ENCODE measurements at regions not wholly inside any gene's neighbourhood (a gene's known extent, or its start where the extent isn't known, plus 50 kb on each side); places are given as distances from the start of the nearest gene placed in this dataset.

DNA sequence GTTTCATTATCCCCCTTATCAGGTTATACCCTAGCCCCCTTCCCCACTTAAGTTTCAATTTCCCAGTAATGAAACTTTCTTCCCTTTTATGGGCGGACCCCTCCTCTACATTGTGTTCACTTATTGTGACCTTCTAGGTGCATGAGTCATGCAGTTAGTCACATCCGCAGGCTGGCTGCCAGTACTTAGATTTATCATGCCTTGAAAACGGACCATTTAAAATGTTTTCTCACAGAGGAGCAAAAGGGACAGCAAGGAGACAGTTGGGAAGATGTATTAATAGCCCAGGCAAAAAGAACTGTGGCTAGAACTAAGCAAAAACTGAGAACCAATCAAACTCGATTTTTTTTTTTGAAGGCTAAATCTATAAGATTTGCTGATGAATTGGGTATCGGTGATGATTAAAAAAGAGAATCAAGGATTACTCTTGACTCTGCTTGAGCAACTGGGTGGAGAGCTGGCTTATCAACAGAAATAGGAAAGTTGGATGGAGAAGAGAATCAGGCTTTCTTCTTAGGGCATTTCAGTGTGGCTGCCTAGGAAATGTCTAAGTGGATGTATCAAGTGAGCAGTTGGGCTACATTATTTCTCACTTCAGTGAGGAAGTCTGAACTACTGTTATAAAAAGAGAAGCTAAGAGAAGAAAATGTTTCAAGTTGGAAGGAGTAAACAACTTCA is 615.0 kb downstream of the HINT1 start:
- no peak overlapping the region for H3K9ac ChIP-seq (ENCODE audit: low read depth, low read length)
- peaks cover 17% of the 10 kb centered on the region for H3K9me3 ChIP-seq (ENCODE audit: insufficient read depth, low read depth, low read length)
- H3K27me3 ChIP-seq (ENCODE audit: insufficient read depth, low read length): no peaks in the 10 kb centered on the region
- no peaks in the 10 kb centered on the region for H3K36me3 ChIP-seq (ENCODE audit: insufficient read depth, low read depth, low read length)
- no peaks in the 10 kb centered on the region for H3K4me1 ChIP-seq (ENCODE audit: insufficient read depth, low read length)
- H3K4me3 ChIP-seq (ENCODE audit: low read length): no peak overlapping the region
- no peak overlapping the region for H3K27ac ChIP-seq (ENCODE audit: low read length)

DNA sequence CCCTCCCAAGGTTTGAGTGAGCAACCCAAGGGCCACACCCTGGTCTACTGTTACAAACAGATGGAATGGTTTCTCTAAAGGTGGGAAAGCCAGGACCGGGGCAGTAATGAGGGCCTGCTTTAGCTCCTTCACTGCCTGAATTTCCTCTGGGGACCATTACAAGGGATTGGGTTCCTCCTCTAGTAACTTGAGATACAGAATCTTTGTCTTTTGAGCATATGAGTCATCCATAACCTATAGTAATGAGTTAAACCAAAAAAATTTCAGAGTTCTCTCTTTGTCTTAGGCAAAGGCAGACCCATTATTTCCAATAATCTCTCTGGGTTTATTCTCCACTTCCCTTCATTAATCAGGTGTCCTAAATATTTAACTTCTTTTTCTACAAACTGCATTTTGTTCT is 618.8 kb downstream of the HINT1 start:
- Histone ChIP-seq H3K27ac (ENCODE audit: low read length) (no peak overlapping the region), H3K36me3 (ENCODE audit: insufficient read depth, low read depth, low read length) (no peaks in the 10 kb centered on the region), H3K4me3 (ENCODE audit: low read length) (no peak overlapping the region), H3K27me3 (ENCODE audit: insufficient read depth, low read length) (no peaks in the 10 kb centered on the region), H3K4me1 (ENCODE audit: insufficient read depth, low read length) (no peaks in the 10 kb centered on the region), H3K9ac (ENCODE audit: low read depth, low read length) (no peak overlapping the region), H3K9me3 (ENCODE audit: insufficient read depth, low read depth, low read length) (peaks cover 31% of the 10 kb centered on the region)

DNA sequence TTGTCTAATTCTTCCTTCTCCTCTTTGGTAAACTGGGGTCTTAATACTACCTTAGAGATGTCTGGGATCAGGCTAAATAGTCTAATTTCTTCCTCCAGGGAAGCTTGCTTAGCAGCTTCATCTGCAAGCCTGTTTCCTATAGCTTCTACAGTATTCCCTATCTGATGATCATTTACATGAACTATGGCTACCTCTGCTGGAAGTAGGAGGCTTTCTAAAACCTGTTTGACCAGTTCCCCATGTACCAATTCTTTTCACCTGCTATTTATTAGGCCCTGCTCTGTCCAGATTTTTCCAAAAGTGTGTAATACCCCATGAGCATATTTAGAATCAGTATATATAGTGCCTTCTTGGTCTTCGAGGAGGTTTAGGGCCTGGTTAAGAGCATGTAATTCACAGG is 619.8 kb downstream of the HINT1 start:
- Histone ChIP-seq H3K27ac (ENCODE audit: low read length) (no peak overlapping the region), H3K36me3 (ENCODE audit: insufficient read depth, low read depth, low read length) (no peaks in the 10 kb centered on the region), H3K27me3 (ENCODE audit: insufficient read depth, low read length) (no peaks in the 10 kb centered on the region), H3K4me1 (ENCODE audit: insufficient read depth, low read length) (no peaks in the 10 kb centered on the region), H3K4me3 (ENCODE audit: low read length) (no peak overlapping the region), H3K9me3 (ENCODE audit: insufficient read depth, low read depth, low read length) (peaks cover 31% of the 10 kb centered on the region), H3K9ac (ENCODE audit: low read depth, low read length) (no peak overlapping the region)

DNA sequence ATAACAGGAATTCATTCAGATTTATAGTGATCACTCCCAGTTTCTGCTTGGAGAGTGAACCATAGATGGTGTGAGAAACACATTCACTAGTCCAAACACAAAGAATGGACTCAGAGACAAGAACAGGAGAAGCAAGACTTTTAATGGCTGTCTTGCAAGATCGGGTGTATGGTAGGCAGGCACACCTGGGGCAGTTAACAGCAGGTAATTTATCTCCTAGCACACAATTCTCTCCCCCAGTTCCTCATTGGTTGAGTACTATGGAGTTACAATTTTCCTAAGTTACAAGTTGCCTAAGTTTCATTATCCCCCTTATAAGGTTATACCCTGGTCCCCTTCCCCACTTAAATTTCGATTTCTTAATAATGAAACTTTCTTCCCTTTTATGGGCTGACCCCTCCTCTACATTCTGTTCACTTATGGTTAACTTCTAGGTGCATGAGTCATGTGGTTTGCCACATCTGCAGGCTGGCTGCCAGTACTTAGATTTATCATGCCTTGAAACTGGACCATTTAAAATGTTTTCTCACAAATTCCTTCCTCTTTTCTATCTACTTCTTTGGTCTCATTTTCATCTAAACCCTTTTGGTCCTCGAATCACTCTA is 623.3 kb downstream of the HINT1 start:
- H3K27me3 ChIP-seq (ENCODE audit: insufficient read depth, low read length): no peaks in the 10 kb centered on the region
- H3K9me3 ChIP-seq (ENCODE audit: insufficient read depth, low read depth, low read length): peaks cover 31% of the 10 kb centered on the region
- H3K4me3 ChIP-seq (ENCODE audit: low read length): no peak overlapping the region
- no peak overlapping the region for H3K9ac ChIP-seq (ENCODE audit: low read depth, low read length)
- H3K27ac ChIP-seq (ENCODE audit: low read length): no peak overlapping the region
- H3K36me3 ChIP-seq (ENCODE audit: insufficient read depth, low read depth, low read length): no peaks in the 10 kb centered on the region
- no peaks in the 10 kb centered on the region for H3K4me1 ChIP-seq (ENCODE audit: insufficient read depth, low read length)

DNA sequence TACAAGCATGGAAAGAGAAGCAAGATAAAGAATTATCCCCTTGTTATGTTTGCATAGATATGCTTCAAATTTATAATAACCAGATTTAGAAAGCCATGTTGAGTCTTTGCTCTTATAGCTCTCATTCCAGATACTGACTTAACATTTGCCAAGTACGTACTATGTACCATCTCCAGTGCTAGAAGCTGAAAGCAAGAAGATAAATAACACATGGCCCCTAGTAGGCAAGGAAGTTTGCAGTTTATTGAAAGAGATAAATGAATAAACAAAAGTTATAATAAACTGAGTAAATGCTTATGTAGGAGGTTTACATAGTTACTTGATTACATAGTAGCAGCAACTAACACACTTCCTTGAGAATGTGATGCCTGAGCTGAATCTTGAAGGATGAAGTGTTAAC is 628.4 kb downstream of the HINT1 start:
- Histone ChIP-seq H3K27me3 (ENCODE audit: insufficient read depth, low read length) (no peaks in the 10 kb centered on the region), H3K4me1 (ENCODE audit: insufficient read depth, low read length) (no peaks in the 10 kb centered on the region), H3K9ac (ENCODE audit: low read depth, low read length) (no peak overlapping the region), H3K36me3 (ENCODE audit: insufficient read depth, low read depth, low read length) (no peaks in the 10 kb centered on the region), H3K4me3 (ENCODE audit: low read length) (no peak overlapping the region), H3K27ac (ENCODE audit: low read length) (no peak overlapping the region), H3K9me3 (ENCODE audit: insufficient read depth, low read depth, low read length) (no peaks in the 10 kb centered on the region)

DNA sequence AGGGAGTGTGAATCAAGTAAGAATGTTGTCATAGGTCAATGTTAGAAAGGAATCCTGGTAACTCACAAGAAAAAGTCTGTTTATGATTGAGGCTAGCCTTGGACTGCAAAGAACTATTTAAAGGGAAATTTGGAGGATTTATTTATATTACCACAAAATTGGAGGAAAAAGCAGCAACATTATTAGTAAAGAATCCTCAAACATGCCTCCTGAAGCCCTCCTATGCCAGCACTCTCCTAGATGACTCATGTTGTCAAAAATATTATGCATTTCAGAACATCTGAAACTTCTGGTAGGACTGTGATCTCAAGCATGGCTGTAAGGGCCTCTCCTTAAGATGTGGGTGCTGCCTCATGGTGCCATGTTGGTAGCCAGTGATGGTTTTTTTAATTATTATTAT is 628.5 kb downstream of the CHSY3 start:
- Histone ChIP-seq H3K9ac (ENCODE audit: low read depth, low read length) (no peak overlapping the region), H3K27me3 (ENCODE audit: insufficient read depth, low read length) (no peaks in the 10 kb centered on the region), H3K4me3 (ENCODE audit: low read length) (no peak overlapping the region), H3K4me1 (ENCODE audit: insufficient read depth, low read length) (no peaks in the 10 kb centered on the region), H3K36me3 (ENCODE audit: insufficient read depth, low read depth, low read length) (no peaks in the 10 kb centered on the region), H3K9me3 (ENCODE audit: insufficient read depth, low read depth, low read length) (no peaks in the 10 kb centered on the region), H3K27ac (ENCODE audit: low read length) (no peak overlapping the region)

DNA sequence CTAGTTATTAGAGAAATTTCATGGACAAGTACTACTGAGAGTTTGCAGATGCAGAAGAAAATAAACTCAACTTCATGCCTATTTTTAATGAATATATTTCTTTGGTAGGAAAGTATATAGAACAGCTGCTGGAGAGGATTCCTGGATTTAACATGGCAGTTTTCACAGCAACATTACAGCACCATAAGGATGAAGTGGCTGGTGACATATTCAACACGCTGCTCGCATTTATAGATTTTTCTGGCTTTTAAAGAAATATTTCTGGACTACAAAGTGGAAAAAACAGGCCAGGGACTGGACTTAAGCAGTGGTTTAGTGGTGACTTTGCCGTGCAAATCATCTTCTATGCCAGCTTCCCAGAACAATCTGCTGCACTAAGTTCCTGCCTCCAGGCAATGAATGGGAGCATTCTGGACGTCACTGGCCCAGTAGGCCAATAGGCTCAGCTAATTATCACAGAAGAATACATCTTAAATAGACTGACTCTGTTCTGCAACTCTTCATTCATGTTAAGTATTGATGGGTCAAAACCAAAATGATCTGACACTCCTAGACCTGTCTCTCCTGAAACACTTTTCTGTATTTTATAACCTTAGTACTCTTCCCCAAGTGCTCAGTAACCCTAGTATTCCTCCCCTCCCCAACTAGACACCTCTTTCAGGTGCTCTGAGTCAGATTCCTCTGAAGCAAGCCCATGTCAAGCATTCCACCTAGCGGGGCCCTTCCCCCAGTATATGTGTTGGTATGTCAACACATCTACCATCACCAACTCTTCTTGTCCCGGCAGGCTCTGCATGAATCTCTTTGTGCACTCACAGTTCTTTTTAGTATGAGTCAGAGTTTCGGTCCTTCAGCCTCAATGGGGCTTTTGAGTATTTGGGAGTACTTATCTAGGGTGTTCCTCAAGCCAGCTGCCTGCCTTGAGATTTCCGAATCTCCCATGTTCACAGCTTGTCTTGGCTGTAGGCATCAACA is 625.5 kb downstream of the CHSY3 start:
- H3K36me3 ChIP-seq (ENCODE audit: insufficient read depth, low read depth, low read length): no peaks in the 10 kb centered on the region
- H3K9ac ChIP-seq (ENCODE audit: low read depth, low read length): no peak overlapping the region
- H3K4me1 ChIP-seq (ENCODE audit: insufficient read depth, low read length): no peaks in the 10 kb centered on the region

DNA sequence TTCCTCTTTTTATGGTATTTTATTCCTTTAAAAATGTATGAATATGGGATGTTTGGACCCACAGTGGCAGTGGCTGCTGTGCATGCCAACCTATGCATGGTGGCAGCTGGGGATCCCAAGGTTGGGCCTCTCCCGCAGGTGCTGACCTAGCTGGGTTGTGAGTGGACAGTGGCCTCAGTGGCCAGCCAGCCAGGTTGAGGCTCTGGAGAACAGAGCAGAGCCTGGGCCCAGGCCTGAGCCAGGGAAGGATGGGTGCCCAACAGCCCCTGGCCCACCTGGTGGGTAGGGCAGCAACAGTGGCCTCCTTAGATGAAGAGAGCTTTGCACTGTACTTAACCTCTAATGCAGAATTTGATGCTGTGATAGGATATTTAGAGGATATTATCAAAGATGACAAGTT is 624.8 kb downstream of the CHSY3 start:
- Histone ChIP-seq H3K36me3 (ENCODE audit: insufficient read depth, low read depth, low read length) (no peaks in the 10 kb centered on the region), H3K9me3 (ENCODE audit: insufficient read depth, low read depth, low read length) (no peaks in the 10 kb centered on the region), H3K4me1 (ENCODE audit: insufficient read depth, low read length) (no peaks in the 10 kb centered on the region), H3K4me3 (ENCODE audit: low read length) (no peak overlapping the region), H3K27ac (ENCODE audit: low read length) (no peak overlapping the region), H3K9ac (ENCODE audit: low read depth, low read length) (no peak overlapping the region), H3K27me3 (ENCODE audit: insufficient read depth, low read length) (no peaks in the 10 kb centered on the region)

More for the DNA sequence above, 625.5 kb downstream of the CHSY3 start:
- Histone ChIP-seq H3K27ac (ENCODE audit: low read length) (no peak overlapping the region), H3K27me3 (ENCODE audit: insufficient read depth, low read length) (no peaks in the 10 kb centered on the region), H3K9me3 (ENCODE audit: insufficient read depth, low read depth, low read length) (no peaks in the 10 kb centered on the region), H3K4me3 (ENCODE audit: low read length) (no peak overlapping the region)

DNA sequence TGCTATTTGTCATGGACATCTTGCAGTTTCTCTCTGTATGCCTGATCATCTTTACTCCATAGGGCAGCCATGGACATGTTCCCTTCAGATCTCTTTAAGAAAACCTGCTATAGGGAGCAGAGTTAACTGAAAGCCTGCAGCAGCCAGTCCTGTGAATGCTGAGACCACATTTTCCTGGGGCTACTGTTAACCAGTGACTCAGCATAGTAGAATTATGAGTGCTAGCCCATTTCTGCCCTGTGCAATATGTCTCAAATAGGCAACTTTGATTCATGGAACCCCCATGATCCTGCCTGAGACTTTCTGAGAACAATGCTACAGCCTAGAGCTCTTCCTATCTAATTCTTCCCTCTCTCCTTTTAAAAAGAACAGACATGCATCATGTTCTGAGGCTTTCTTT is 624.2 kb downstream of the CHSY3 start:
- Histone ChIP-seq H3K27ac (ENCODE audit: low read length) (no peak overlapping the region), H3K27me3 (ENCODE audit: insufficient read depth, low read length) (no peaks in the 10 kb centered on the region), H3K4me3 (ENCODE audit: low read length) (no peak overlapping the region), H3K36me3 (ENCODE audit: insufficient read depth, low read depth, low read length) (no peaks in the 10 kb centered on the region), H3K9me3 (ENCODE audit: insufficient read depth, low read depth, low read length) (no peaks in the 10 kb centered on the region), H3K4me1 (ENCODE audit: insufficient read depth, low read length) (no peaks in the 10 kb centered on the region), H3K9ac (ENCODE audit: low read depth, low read length) (no peak overlapping the region)

DNA sequence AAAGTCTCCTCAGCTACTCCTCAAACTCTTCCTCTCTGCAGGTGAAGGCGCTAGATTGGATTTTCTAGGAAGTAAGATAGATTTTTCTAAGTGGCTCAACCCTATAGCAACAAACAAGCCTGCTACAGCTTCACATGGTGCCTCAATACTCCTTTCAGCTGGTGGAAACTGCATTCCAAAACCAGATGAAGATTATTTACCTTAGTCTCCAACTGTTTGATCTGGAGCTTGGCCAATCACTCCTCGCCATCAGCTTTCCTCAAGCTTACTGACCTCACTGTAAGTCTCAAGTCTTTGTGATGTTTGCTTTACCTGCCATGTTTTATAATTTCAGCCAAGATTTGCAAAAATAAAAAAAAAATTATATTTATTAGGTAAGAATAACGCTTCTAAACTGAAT is 622.4 kb downstream of the CHSY3 start:
- Histone ChIP-seq H3K9ac (ENCODE audit: low read depth, low read length) (no peak overlapping the region), H3K4me1 (ENCODE audit: insufficient read depth, low read length) (0 out of 2 replicates have a peak, but pooled peaks cover 2% of the 10 kb centered on the region)

DNA sequence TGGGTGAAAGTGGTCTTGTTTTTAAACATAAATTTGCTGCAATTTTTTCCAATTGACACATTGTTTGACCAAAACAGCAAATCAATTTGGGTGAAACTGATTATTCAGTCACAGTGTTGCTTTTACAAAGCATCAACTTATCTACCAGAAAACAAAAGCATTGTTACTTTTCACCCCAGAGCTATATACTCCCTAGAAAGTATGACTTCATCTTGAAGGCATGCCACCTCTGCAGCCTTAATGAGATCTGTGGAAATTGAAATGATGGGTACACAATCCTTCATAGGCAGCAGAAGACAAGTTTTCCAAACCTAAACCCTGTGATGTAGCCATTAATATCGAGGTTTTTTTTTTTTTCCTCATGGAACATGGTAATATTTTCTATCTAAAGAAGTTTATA is 615.9 kb downstream of the CHSY3 start:
- H3K9me3 ChIP-seq (ENCODE audit: insufficient read depth, low read depth, low read length): no peaks in the 10 kb centered on the region; the same call in 1 of the 2 replicates
- no peak overlapping the region for H3K27ac ChIP-seq (ENCODE audit: low read length)
- H3K36me3 ChIP-seq (ENCODE audit: insufficient read depth, low read depth, low read length): no peaks in the 10 kb centered on the region
- no peak overlapping the region for H3K9ac ChIP-seq (ENCODE audit: low read depth, low read length)
- no peaks in the 10 kb centered on the region for H3K27me3 ChIP-seq (ENCODE audit: insufficient read depth, low read length)
- peaks cover 12% of the 10 kb centered on the region; the same call in 1 of the 2 replicates for H3K4me1 ChIP-seq (ENCODE audit: insufficient read depth, low read length)
- H3K4me3 ChIP-seq (ENCODE audit: low read length): no peak overlapping the region

More for the DNA sequence above, 622.4 kb downstream of the CHSY3 start:
- Histone ChIP-seq H3K9me3 (ENCODE audit: insufficient read depth, low read depth, low read length) (no peaks in the 10 kb centered on the region), H3K36me3 (ENCODE audit: insufficient read depth, low read depth, low read length) (no peaks in the 10 kb centered on the region), H3K27ac (ENCODE audit: low read length) (no peak overlapping the region), H3K4me3 (ENCODE audit: low read length) (no peak overlapping the region), H3K27me3 (ENCODE audit: insufficient read depth, low read length) (no peaks in the 10 kb centered on the region)

All from iPS-20b (cell line).